ENCODE measurements at regions not wholly inside any gene's neighbourhood (a gene's known extent, or its start where the extent isn't known, plus 50 kb on each side); places are given as distances from the start of the nearest gene placed in this dataset.

DNA sequence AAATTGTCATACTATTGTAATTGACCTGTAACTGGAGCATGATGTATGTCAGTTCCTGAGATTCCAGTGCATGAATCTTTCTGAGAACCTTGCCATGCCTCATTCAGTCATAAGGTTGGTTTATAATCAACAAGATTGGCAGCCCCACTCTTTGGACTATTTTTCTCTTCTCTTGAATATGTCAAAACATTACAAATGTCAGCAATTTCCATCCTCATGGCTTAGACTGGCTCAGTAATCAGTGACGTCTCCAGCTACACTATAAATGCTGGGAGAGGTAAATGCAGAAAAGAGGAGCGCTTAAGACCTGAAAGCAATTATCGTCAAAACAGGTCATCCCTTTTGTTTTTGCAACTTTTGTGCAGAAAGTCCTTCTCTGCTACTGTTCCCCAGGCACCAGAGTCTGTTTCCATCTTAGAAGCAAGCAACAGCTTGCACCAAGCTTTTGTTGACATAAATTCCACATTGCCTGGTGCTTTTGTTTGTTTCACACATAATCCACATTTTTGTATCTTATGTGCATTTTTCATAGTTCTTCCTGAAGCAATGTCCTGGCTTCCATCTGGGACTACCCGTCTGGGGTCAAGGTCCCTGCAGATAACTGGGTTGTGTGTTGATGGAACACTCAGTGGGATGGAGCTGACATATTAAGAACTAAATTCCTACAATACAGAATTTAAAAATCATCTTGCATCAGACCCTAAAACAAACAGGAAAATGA is 149.8 kb downstream of the OSR1 start:
- no peak for DNase-seq
- no peaks in the 10 kb centered on the region for H3K36me3 Mint-ChIP-seq (ENCODE audit: low read depth)
- peaks cover 5% of the 10 kb centered on the region; the same call in 1 of the 2 replicates for H3K4me1 Mint-ChIP-seq (ENCODE audit: low read depth)
- no peaks in the 10 kb centered on the region for H3K9me3 Mint-ChIP-seq
- H3K4me3 Mint-ChIP-seq: no peak overlapping the region
- peaks cover 4% of the 10 kb centered on the region; the same call in 1 of the 2 replicates for H3K27me3 Mint-ChIP-seq (ENCODE audit: insufficient read depth)
- TF ChIP-seq, protein P1, sequence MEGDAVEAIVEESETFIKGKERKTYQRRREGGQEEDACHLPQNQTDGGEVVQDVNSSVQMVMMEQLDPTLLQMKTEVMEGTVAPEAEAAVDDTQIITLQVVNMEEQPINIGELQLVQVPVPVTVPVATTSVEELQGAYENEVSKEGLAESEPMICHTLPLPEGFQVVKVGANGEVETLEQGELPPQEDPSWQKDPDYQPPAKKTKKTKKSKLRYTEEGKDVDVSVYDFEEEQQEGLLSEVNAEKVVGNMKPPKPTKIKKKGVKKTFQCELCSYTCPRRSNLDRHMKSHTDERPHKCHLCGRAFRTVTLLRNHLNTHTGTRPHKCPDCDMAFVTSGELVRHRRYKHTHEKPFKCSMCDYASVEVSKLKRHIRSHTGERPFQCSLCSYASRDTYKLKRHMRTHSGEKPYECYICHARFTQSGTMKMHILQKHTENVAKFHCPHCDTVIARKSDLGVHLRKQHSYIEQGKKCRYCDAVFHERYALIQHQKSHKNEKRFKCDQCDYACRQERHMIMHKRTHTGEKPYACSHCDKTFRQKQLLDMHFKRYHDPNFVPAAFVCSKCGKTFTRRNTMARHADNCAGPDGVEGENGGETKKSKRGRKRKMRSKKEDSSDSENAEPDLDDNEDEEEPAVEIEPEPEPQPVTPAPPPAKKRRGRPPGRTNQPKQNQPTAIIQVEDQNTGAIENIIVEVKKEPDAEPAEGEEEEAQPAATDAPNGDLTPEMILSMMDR (IDR thresholded peaks at IDR 0.05): no peak
- H3K27ac Mint-ChIP-seq: no peak overlapping the region

DNA sequence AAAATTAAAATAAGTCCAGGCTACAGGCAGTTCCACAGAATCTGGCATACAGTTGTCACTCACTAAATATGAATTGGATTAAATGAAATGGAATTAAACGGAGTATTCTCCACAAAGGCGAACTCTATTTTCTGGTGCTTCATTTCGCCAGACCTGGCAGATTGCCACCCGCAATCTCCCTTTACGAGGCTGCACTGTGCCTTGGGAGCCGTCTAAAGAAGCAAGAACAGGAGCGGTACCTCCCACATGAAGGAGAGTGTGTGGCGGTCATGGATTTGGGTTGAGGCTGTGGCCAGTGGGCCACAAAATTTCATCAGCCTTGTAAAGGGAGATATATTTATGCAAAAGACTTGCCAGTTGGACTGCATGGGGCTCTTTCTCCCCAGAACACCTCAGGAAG is 151.0 kb downstream of the OSR1 start:
- H3K4me1 Mint-ChIP-seq (ENCODE audit: low read depth): peaks cover 5% of the 10 kb centered on the region; the same call in 1 of the 2 replicates
- H3K27me3 Mint-ChIP-seq (ENCODE audit: insufficient read depth): no peaks in the 10 kb centered on the region

DNA sequence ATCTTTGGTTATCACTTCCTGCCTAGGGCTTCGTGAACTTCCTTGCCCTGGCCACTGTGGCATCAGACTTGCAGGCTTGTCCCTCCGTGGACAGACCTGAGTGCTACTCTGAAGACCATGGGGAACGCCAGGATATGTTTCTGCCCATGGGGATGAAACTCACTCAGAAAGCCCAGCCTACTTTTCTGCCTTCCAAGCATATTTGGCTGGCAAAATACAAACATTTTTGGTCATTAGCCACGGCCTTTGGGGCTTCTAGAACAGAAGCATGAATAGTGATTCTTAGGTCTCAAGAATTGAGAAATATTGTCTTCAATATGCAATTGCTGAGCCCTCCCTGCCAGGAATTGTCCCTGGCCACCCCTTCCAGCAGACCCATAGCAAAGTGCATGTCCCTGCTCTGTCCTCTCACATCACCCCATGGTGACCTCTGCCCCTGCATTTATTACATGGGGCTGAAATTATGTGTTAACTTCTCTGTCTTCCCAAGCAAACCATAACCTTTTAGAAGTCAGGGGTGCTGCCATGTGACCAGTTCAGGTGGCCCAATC is 152.4 kb downstream of the OSR1 start:
- Mint-ChIP-seq H3K4me1 (ENCODE audit: low read depth) (peaks cover 5% of the 10 kb centered on the region; the same call in 1 of the 2 replicates), H3K4me3 (no peak overlapping the region), H3K36me3 (ENCODE audit: low read depth) (no peaks in the 10 kb centered on the region), H3K9me3 (no peaks in the 10 kb centered on the region), H3K27ac (no peak overlapping the region), H3K27me3 (ENCODE audit: insufficient read depth) (no peaks in the 10 kb centered on the region)
- no peak for DNase-seq
- TF ChIP-seq, protein P1 (IDR thresholded peaks at IDR 0.05): no peak

More for the DNA sequence above, 151.0 kb downstream of the OSR1 start:
- Mint-ChIP-seq H3K36me3 (ENCODE audit: low read depth) (no peaks in the 10 kb centered on the region), H3K27ac (no peak overlapping the region), H3K4me3 (no peak overlapping the region), H3K9me3 (no peaks in the 10 kb centered on the region)
- TF ChIP-seq, protein P1 (IDR thresholded peaks at IDR 0.05): no peak
- DNase-seq: no peak

DNA sequence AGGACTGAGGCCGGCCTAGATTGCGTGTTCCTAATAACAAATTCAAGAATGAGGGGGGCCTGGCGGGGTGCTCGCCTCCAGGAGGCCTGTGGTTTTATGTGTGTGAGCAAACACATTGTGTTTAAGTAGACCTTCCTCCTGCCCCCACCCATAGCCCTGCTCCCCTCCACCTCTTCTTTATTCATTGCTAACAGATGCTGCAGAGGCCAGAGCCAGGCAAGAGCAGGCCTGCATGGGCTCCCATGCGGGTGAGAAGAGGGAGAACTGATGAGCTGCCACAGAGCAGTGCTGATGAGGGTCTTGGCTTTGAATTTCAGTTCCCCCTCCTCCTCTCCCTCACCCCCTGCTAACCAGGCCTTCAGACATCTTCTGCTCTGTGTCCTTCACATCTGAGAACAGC is 154.6 kb downstream of the OSR1 start:
- DNase-seq: no peak
- Mint-ChIP-seq H3K4me3 (no peak overlapping the region), H3K36me3 (ENCODE audit: low read depth) (no peaks in the 10 kb centered on the region), H3K4me1 (ENCODE audit: low read depth) (peaks cover 5% of the 10 kb centered on the region; the same call in 1 of the 2 replicates), H3K9me3 (no peaks in the 10 kb centered on the region), H3K27me3 (ENCODE audit: insufficient read depth) (no peaks in the 10 kb centered on the region), H3K27ac (no peak overlapping the region)
- TF ChIP-seq, protein P1 (IDR thresholded peaks at IDR 0.05): no peak

GRCh38 chr2:19201911-19202462 is 156.4 kb downstream of the OSR1 start:
- Mint-ChIP-seq H3K36me3 (ENCODE audit: low read depth) (no peaks in the 10 kb centered on the region), H3K4me1 (ENCODE audit: low read depth) (peaks cover 5% of the 10 kb centered on the region; the same call in 1 of the 2 replicates), H3K27me3 (ENCODE audit: insufficient read depth) (no peaks in the 10 kb centered on the region)

More at GRCh38 chr2:19201911-19202462, 156.4 kb downstream of the OSR1 start:
- DNase-seq: no peak
- TF ChIP-seq, protein P1 (IDR thresholded peaks at IDR 0.05): no peak
- no peak overlapping the region for H3K4me3 Mint-ChIP-seq
- no peak overlapping the region for H3K27ac Mint-ChIP-seq
- no peaks in the 10 kb centered on the region for H3K9me3 Mint-ChIP-seq

Data from HFFc6 (cell line).